Osteocyte (in vitro differentiated cells): ENCODE measurements at regions not wholly inside any gene's neighbourhood (a gene's known extent, or its start where the extent isn't known, plus 50 kb on each side); places are given as distances from the start of the nearest gene placed in this dataset.

Source experiments
- DNase-seq: peaks from one replicate; pipeline ENCODE4 v3.0.0; 2021; ENCODE audit warnings: mixed read lengths; ENCODE audit not compliant: unreplicated experiment; ENCODE audit errors: extremely low spot score
- H3K27ac Mint-ChIP-seq: one replicate; pipeline ENCODE4 v1.8.0; 2021; ENCODE audit warnings: mild to moderate bottlenecking, mixed read lengths; ENCODE audit not compliant: unreplicated experiment
- H3K27me3 Mint-ChIP-seq: one replicate; pipeline ENCODE4 v1.8.0; 2021; ENCODE audit warnings: mixed read lengths; ENCODE audit not compliant: unreplicated experiment
- H3K36me3 Mint-ChIP-seq: one replicate; pipeline ENCODE4 v1.8.0; 2021; ENCODE audit warnings: mixed read lengths; ENCODE audit not compliant: unreplicated experiment
- H3K4me1 Mint-ChIP-seq: one replicate; pipeline ENCODE4 v1.8.0; 2021; ENCODE audit warnings: mixed read lengths; ENCODE audit not compliant: unreplicated experiment
- H3K4me3 Mint-ChIP-seq: one replicate; pipeline ENCODE4 v1.8.0; 2021; ENCODE audit warnings: mild to moderate bottlenecking, moderate library complexity, mixed read lengths; ENCODE audit not compliant: unreplicated experiment
- H3K9me3 Mint-ChIP-seq: one replicate; pipeline ENCODE4 v1.8.0; 2021; ENCODE audit warnings: mixed read lengths; ENCODE audit not compliant: unreplicated experiment
- CTCF ChIP-seq: fragments of 200-600 bp; sonication (generic); IDR thresholded peaks from 2 replicates; pipeline ENCODE4 v1.5.0; 2021; ENCODE audit warnings: antibody characterized with exemption, mild to moderate bottlenecking, moderate library complexity

GRCh38 chr16:87234601-87235000, 82.6 kb downstream of the C16orf95 start:
- Mint-ChIP-seq H3K36me3 (no peaks in the 10 kb centered on the region), H3K4me3 (no peak overlapping the region), H3K27ac (no peak overlapping the region), H3K4me1 (peaks cover 34% of the 10 kb centered on the region), H3K27me3 (no peaks in the 10 kb centered on the region), H3K9me3 (no peaks in the 10 kb centered on the region)
- DNase-seq = no peak
- no peak for TF ChIP-seq CTCF

GRCh38 chr16:87235810-87236515, 81.2 kb downstream of the C16orf95 start:
- H3K36me3 Mint-ChIP-seq = no peaks in the 10 kb centered on the region
- H3K27ac Mint-ChIP-seq = no peak overlapping the region
- no peaks in the 10 kb centered on the region for H3K9me3 Mint-ChIP-seq
- no peak for TF ChIP-seq CTCF
- DNase-seq = no peak
- no peak overlapping the region for H3K4me3 Mint-ChIP-seq
- H3K27me3 Mint-ChIP-seq = peaks cover 8% of the 10 kb centered on the region
- peaks cover 20% of the 10 kb centered on the region for H3K4me1 Mint-ChIP-seq

- Mint-ChIP-seq H3K9me3 (no peaks in the 10 kb centered on the region), H3K27me3 (peaks cover 8% of the 10 kb centered on the region), H3K4me3 (no peak overlapping the region), H3K4me1 (peaks cover 15% of the 10 kb centered on the region), H3K36me3 (peaks cover 1% of the 10 kb centered on the region), H3K27ac (no peak overlapping the region)
- DNase-seq = no peak
- TF ChIP-seq CTCF = no peak
Measured at GRCh38 chr16:87236516-87237115, 80.6 kb downstream of the C16orf95 start.

GRCh38 chr16:87238361-87238715, 78.9 kb downstream of the C16orf95 start:
- Mint-ChIP-seq H3K4me1 (peaks cover 8% of the 10 kb centered on the region), H3K27ac (no peak overlapping the region), H3K9me3 (no peaks in the 10 kb centered on the region), H3K4me3 (no peak overlapping the region), H3K36me3 (peaks cover 3% of the 10 kb centered on the region), H3K27me3 (peaks cover 12% of the 10 kb centered on the region)
- no peak for DNase-seq
- no peak for TF ChIP-seq CTCF

- no peak for TF ChIP-seq CTCF
- no peaks in the 10 kb centered on the region for H3K9me3 Mint-ChIP-seq
- DNase-seq = no peak
- peaks cover 3% of the 10 kb centered on the region for H3K36me3 Mint-ChIP-seq
- peaks cover 12% of the 10 kb centered on the region for H3K27me3 Mint-ChIP-seq
- no peak overlapping the region for H3K4me3 Mint-ChIP-seq
- no peak overlapping the region for H3K27ac Mint-ChIP-seq
- no peaks in the 10 kb centered on the region for H3K4me1 Mint-ChIP-seq
Measured at GRCh38 chr16:87239545-87239944, 77.6 kb downstream of the C16orf95 start.
